Type B pancreatic cell (in vitro differentiated cells): ENCODE measurements at regions not wholly inside any gene's neighbourhood (a gene's known extent, or its start where the extent isn't known, plus 50 kb on each side); places are given as distances from the start of the nearest gene placed in this dataset.

ENCODE experiments used
- DNase-seq: peaks from one replicate; pipeline ENCODE4 v3.0.0; 2021; ENCODE audit warnings: mixed read lengths; ENCODE audit not compliant: unreplicated experiment; ENCODE audit errors: extremely low spot score
- H3K27ac Mint-ChIP-seq: 2 replicates; pipeline ENCODE4 v1.8.0; 2021; ENCODE audit warnings: mild to moderate bottlenecking, mixed read lengths
- H3K27me3 Mint-ChIP-seq: 2 replicates; pipeline ENCODE4 v1.8.0; 2021; ENCODE audit warnings: mixed read lengths
- H3K36me3 Mint-ChIP-seq: 2 replicates; pipeline ENCODE4 v1.8.0; 2021; ENCODE audit warnings: mixed read lengths
- H3K4me1 Mint-ChIP-seq: one replicate; pipeline ENCODE4 v1.8.0; 2021; ENCODE audit warnings: mixed read lengths; ENCODE audit not compliant: unreplicated experiment
- H3K4me3 Mint-ChIP-seq: 2 replicates; pipeline ENCODE4 v1.8.0; 2021; ENCODE audit warnings: mild to moderate bottlenecking, mixed read lengths
- H3K9me3 Mint-ChIP-seq: 2 replicates; pipeline ENCODE4 v1.8.0; 2021; ENCODE audit warnings: mixed read lengths
- CTCF ChIP-seq: fragments of 200-600 bp; sonication (generic); conservative IDR thresholded peaks from 2 replicates; pipeline ENCODE4 v1.5.0; 2021; ENCODE audit warnings: antibody characterized with exemption, mild to moderate bottlenecking

DNA sequence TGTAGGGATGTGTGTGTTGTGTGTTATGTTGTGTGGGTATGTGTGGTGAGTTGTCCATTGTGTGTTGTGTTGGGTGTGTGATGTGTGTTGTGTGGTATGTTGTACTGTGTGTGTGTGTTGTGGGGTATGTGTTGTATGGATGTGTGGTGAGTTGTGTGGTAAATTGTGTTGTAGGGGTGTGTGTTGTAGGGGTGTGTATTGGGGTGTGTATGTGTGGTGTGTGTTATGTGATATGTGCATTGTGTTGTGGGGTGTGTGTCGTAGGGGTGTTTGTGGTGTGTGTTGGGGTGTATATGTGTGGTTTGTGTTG, 97.8 kb upstream of the PODXL start:
- Mint-ChIP-seq H3K4me3 (no peak overlapping the region), H3K4me1 (peaks cover under 1% of the 10 kb centered on the region), H3K27ac (no peak overlapping the region), H3K36me3 (no peaks in the 10 kb centered on the region), H3K27me3 (no peaks in the 10 kb centered on the region), H3K9me3 (no peaks in the 10 kb centered on the region)
- no peak for TF ChIP-seq CTCF
- DNase-seq: no peak

- TF ChIP-seq CTCF: no peak
- Mint-ChIP-seq H3K4me3 (no peak overlapping the region), H3K27ac (no peak overlapping the region), H3K4me1 (peaks cover 6% of the 10 kb centered on the region), H3K9me3 (no peaks in the 10 kb centered on the region), H3K36me3 (no peaks in the 10 kb centered on the region), H3K27me3 (no peaks in the 10 kb centered on the region)
- DNase-seq: no peak
These were observed 97.2 kb upstream of the PODXL start for GRCh38 chr7:131653418-131654248.

- peaks cover 7% of the 10 kb centered on the region for H3K4me1 Mint-ChIP-seq
These were observed 96.5 kb upstream of the PODXL start for GRCh38 chr7:131652934-131653333.

DNA sequence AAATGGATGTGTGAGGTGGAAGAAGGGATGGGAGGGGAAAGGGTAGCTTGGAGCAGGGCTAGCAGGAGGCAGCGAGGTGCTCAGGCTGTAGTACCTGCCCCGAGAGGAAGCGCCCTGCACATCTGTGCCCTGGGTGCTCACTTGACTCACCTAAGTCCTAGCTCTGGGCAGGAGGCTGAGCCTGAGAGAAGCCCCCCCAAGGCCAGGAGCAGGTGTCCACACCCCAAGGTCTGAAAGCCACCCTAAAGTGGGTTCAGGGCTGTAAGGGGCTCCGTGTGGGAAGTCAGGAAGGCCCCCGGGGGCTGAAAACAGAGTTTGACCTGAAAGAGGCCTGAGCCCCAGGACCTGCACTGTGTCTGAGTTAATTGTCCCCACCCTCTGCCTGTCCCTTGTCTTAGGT, 95.8 kb upstream of the PODXL start:
- Mint-ChIP-seq H3K27me3 (no peaks in the 10 kb centered on the region), H3K27ac (no peak overlapping the region), H3K4me1 (peaks cover 7% of the 10 kb centered on the region), H3K9me3 (no peaks in the 10 kb centered on the region), H3K36me3 (no peaks in the 10 kb centered on the region), H3K4me3 (no peak overlapping the region)
- TF ChIP-seq CTCF: no peak
- DNase-seq: no peak

More at GRCh38 chr7:131652934-131653333, 96.5 kb upstream of the PODXL start:
- Mint-ChIP-seq H3K27me3 (no peaks in the 10 kb centered on the region), H3K27ac (no peak overlapping the region), H3K36me3 (no peaks in the 10 kb centered on the region), H3K9me3 (no peaks in the 10 kb centered on the region), H3K4me3 (no peak overlapping the region)
- no peak for TF ChIP-seq CTCF
- no peak for DNase-seq

DNA sequence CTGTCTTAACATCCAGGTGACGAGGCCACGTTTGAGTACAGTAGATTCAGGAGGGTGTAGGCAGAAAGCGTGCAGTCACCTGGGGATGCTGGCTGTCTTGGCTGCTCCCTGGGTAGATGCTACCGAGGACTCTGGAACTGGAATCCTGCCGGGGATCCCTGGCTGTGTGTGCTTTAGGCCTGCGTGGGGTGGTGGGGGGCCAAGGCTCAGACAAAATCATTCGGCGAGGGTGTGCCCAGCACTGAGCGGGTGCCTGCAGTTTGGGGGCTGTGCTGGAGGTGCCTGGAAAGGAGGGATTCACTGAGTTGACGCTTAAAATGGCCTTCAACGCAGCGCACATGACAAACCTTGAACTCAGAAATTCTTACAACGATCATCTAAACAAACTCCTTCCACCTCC, 93.5 kb upstream of the PODXL start:
- DNase-seq: no peak
- Mint-ChIP-seq H3K27me3 (no peaks in the 10 kb centered on the region), H3K4me1 (peaks cover 7% of the 10 kb centered on the region), H3K27ac (no peak overlapping the region), H3K36me3 (no peaks in the 10 kb centered on the region), H3K4me3 (no peak overlapping the region), H3K9me3 (no peaks in the 10 kb centered on the region)
- TF ChIP-seq CTCF: no peak
